K562 (cell line): ENCODE measurements at regions not wholly inside any gene's neighbourhood (a gene's known extent, or its start where the extent isn't known, plus 50 kb on each side); places are given as distances from the start of the nearest gene placed in this dataset.
"Not testable (repeated sequence)": the region's sequence is repeated elsewhere in the genome, so short reads cannot be mapped to it uniquely, and the experiment has no call there.

ENCODE experiments used
- ATAC-seq: fragments of 200-7000 bp; cut with Tn5 transposase; 3 replicates; pipeline ENCODE4 v1.9.1; 2020; ENCODE audit warnings: moderate library complexity
- BruUV-seq: library from RNA; stranded (reverse); fragments of 400-500 nt; replicated peaks from 2 replicates; lab custom pipeline; 2021; lab: Mats Ljungman, UMichigan
- CTCF ChIA-PET: fragments of 300-600 bp; formaldehyde crosslinking; extraction: SDS; loops from one replicate; lab custom pipeline; 2021; ENCODE audit warnings: low intra/inter-chr PET ratio; lab: Yijun Ruan, JAX
- POLR2A ChIA-PET: fragments of 300-600, 350-650 bp; sonication (Branson Sonifier 250); formaldehyde crosslinking; extraction: SDS; loops from one replicate; lab custom pipeline; 2021; ENCODE audit warnings: antibody characterized with exemption, inconsistent platforms; lab: Yijun Ruan, JAX
- DNase-seq, 4 experiments: peaks; one replicate each; pipeline versions ENCODE4 v3.0.0 to v3.0.0-alpha.2; 2011 to 2018; ENCODE audit warnings: low spot score in 3 of 4, mixed read lengths in 3 of 4; ENCODE audit errors: extremely low read depth in 1 of 4
- FAIRE-seq: peaks from 2 replicates; lab custom pipeline; 2011; peaks lifted over from hg19 to GRCh38; lab: Jason Lieb, UNC
- H2AFZ ChIP-seq: 2 replicates; pipeline ENCODE4 v1.6.0; 2011; ENCODE audit warnings: low read depth, low read length, control low read depth, inconsistent platforms
- H3K27ac ChIP-seq: fragments of 200-600 bp; 3 replicates; pipeline ENCODE4 v1.8.0; 2011; ENCODE audit warnings: low read depth, mild to moderate bottlenecking, control low read depth, inconsistent platforms, low read length, moderate library complexity, mixed read lengths; ENCODE audit errors: extremely low read depth
- H3K27me3 ChIP-seq, 2 experiments: fragments of 300-600 bp in 1 of 2; 2 replicates in 1 of 2; 3 replicates in 1 of 2; pipeline versions ENCODE4 v1.6.0 to v1.8.0; 2011; ENCODE audit warnings: inconsistent platforms in 2 of 2, low read length in 2 of 2, mild to moderate bottlenecking in 1 of 2, mixed read lengths in 1 of 2, moderate library complexity in 1 of 2; ENCODE audit not compliant: control insufficient read depth in 2 of 2, insufficient read depth in 2 of 2
- H3K36me3 ChIP-seq: fragments of 300-600 bp; 3 replicates; pipeline ENCODE4 v1.8.0; 2011; ENCODE audit warnings: mild to moderate bottlenecking, low read length, inconsistent platforms; ENCODE audit not compliant: control insufficient read depth, insufficient read depth
- H3K4me1 ChIP-seq, 2 experiments: fragments of 200-600 bp in 1 of 2; replicated peaks in 1 of 2; 2 replicates in 1 of 2; 3 replicates in 1 of 2; pipeline versions ENCODE4 v1.5.1 to v1.8.0; 2011; ENCODE audit warnings: inconsistent platforms in 2 of 2, low read length in 2 of 2, mild to moderate bottlenecking in 1 of 2, mixed read lengths in 1 of 2, moderate library complexity in 1 of 2; ENCODE audit not compliant: control insufficient read depth in 2 of 2, insufficient read depth in 2 of 2
- H3K4me2 ChIP-seq: 2 replicates; pipeline ENCODE4 v1.6.1; 2011; ENCODE audit warnings: low read length, control low read depth, inconsistent platforms, mixed read lengths; ENCODE audit not compliant: insufficient read depth
- H3K4me3 ChIP-seq: fragments of 200-600 bp; sonication (generic), shearing (Covaris generic); 2 replicates; pipeline ENCODE4 v1.5.1; 2016; ENCODE audit warnings: control low read depth, inconsistent platforms
- H3K79me2 ChIP-seq: fragments of 200-600 bp; 3 replicates; pipeline ENCODE4 v1.8.0; 2011; ENCODE audit warnings: low read length, inconsistent platforms; ENCODE audit not compliant: control insufficient read depth, insufficient read depth
- H3K9ac ChIP-seq, 2 experiments: 2 replicates each; pipeline versions ENCODE4 v1.6.0 to v1.6.1; 2011; ENCODE audit warnings: low read depth in 2 of 2, low read length in 2 of 2, control low read depth in 1 of 2, inconsistent platforms in 1 of 2, mild to moderate bottlenecking in 1 of 2, mixed read lengths in 1 of 2; ENCODE audit not compliant: insufficient read depth in 1 of 2
- H3K9me1 ChIP-seq: one replicate; pipeline ENCODE4 v1.6.0; 2011; ENCODE audit warnings: inconsistent platforms, mild to moderate bottlenecking, low read length, moderate library complexity; ENCODE audit not compliant: control insufficient read depth, insufficient read depth
- H3K9me3 ChIP-seq: replicated peaks from 2 replicates; pipeline ENCODE4 v1.5.1; 2011; ENCODE audit warnings: low read depth, low read length, inconsistent platforms; ENCODE audit not compliant: control insufficient read depth, insufficient read depth
- H4K20me1 ChIP-seq: replicated peaks from 2 replicates; pipeline ENCODE4 v1.6.1; 2011; ENCODE audit warnings: low read length, inconsistent platforms, mixed read lengths; ENCODE audit not compliant: control insufficient read depth, insufficient read depth
- SMARCB1 ChIP-seq: IDR thresholded peaks from 2 replicates; pipeline ENCODE4 v1.6.1; 2011; ENCODE audit warnings: improper control_type of control experiment, low read depth; ENCODE audit not compliant: insufficient read length
- TCFL5 ChIP-seq: fragments of 250-450 bp; sonication (Bioruptor Pico); conservative IDR thresholded peaks from 2 replicates; pipeline ENCODE4 v1.6.1; 2021; ENCODE audit warnings: mild to moderate bottlenecking, moderate library complexity, matching md5 sums
- U2AF1 ChIP-seq: fragments of 200-400 bp; formaldehyde crosslinking; optimal IDR thresholded peaks from 2 replicates; pipeline ENCODE3; 2017; ENCODE audit warnings: mild to moderate bottlenecking, low read depth, low read length, moderate library complexity
- WGBS: fragments of 100-300 bp; shearing (Covaris generic); methylation state at CpG from one replicate; pipeline ENCODE4 v1.1.6; 2016; ENCODE audit warnings: low coverage, mixed read lengths; ENCODE audit not compliant: insufficient coverage; ENCODE audit errors: missing lambda C conversion rate; 5-methylcytosine and 5-hydroxymethylcytosine counted together
- in situ Hi-C: fragments of 300-500 bp; cut with MboI; formaldehyde crosslinking; loops from 4 replicates; pipeline ENCODE4 v1.15.0; 2018; ENCODE audit warnings: inconsistent platforms, mixed read lengths
- intact Hi-C: fragments of 100-400 bp; cut with micrococcal nuclease; formaldehyde crosslinking; loops from 2 replicates; pipeline ENCODE4 v1.14.2; 2022
- TF ChIP-seq, protein P1 (sequence below): fragments of 150-350 bp; IDR thresholded peaks from 2 replicates; pipeline ENCODE4 v1.6.1; 2014; ENCODE audit warnings: low read depth, mild to moderate bottlenecking, low read length, borderline replicate concordance
- TF ChIP-seq, protein P2 (sequence below): fragments of 250-450 bp; sonication (Bioruptor Pico); IDR thresholded peaks from 2 replicates; pipeline ENCODE4 v1.5.0; 2021

DNA sequence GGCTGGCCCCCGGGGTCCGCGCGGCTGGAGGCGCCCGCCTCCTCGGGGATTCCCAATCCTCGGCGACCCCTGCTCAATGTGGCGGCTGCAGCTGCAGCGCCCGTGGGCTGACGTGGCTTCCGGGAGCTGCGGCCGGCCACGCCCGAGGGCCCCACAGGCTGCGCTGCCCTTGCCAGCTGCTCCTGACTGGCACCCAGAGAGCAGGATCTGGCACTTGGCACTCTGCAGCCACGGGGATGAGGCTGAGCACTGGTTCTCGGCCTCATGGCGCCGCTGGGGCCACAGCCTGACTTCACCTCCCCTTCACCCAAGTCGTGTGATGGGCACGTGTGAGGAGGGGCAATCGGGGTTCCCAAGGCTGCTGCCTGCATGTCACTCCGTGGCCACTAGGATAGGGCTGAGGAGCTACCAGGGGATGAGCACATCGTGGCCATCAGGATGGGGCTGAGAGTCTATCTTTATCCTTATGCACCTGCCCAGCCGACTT, 267.8 kb upstream of the FRG2C start (continued):
- TF ChIP-seq, protein P1, sequence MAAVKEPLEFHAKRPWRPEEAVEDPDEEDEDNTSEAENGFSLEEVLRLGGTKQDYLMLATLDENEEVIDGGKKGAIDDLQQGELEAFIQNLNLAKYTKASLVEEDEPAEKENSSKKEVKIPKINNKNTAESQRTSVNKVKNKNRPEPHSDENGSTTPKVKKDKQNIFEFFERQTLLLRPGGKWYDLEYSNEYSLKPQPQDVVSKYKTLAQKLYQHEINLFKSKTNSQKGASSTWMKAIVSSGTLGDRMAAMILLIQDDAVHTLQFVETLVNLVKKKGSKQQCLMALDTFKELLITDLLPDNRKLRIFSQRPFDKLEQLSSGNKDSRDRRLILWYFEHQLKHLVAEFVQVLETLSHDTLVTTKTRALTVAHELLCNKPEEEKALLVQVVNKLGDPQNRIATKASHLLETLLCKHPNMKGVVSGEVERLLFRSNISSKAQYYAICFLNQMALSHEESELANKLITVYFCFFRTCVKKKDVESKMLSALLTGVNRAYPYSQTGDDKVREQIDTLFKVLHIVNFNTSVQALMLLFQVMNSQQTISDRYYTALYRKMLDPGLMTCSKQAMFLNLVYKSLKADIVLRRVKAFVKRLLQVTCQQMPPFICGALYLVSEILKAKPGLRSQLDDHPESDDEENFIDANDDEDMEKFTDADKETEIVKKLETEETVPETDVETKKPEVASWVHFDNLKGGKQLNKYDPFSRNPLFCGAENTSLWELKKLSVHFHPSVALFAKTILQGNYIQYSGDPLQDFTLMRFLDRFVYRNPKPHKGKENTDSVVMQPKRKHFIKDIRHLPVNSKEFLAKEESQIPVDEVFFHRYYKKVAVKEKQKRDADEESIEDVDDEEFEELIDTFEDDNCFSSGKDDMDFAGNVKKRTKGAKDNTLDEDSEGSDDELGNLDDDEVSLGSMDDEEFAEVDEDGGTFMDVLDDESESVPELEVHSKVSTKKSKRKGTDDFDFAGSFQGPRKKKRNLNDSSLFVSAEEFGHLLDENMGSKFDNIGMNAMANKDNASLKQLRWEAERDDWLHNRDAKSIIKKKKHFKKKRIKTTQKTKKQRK: no peak
- no peak for TF ChIP-seq TCFL5 (CRISPR knock-in tag)
- no peak for TF ChIP-seq U2AF1
- no peak for TF ChIP-seq SMARCB1
- TF ChIP-seq, protein P2, sequence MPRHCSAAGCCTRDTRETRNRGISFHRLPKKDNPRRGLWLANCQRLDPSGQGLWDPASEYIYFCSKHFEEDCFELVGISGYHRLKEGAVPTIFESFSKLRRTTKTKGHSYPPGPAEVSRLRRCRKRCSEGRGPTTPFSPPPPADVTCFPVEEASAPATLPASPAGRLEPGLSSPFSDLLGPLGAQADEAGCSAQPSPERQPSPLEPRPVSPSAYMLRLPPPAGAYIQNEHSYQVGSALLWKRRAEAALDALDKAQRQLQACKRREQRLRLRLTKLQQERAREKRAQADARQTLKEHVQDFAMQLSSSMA (CRISPR knock-in tag): no peak

DNA sequence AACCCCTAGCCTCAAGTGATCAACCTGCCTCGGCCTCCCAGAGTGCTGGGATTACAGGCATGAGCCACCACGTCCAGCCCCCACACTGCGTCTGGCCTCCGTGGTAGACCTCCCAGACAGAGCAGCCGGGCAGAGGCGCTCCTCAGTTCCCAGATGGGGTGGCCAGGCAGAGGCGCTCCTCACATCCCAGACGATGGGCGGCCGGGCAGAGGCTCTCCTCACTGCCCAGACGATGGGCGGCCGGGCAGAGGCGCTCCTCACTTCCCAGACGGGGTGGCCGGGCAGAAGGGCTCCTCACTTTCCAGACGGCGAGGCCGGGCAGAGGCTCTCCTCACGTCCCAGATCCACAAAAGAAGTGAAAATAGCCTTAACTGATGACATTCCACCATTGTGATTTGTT, 266.6 kb upstream of the FRG2C start:
- H3K9me1 ChIP-seq, DNase-seq, H3K27ac ChIP-seq, H3K79me2 ChIP-seq, H4K20me1 ChIP-seq, H2AFZ ChIP-seq, POLR2A ChIA-PET, H3K4me3 ChIP-seq, BruUV-seq, H3K9ac ChIP-seq, intact Hi-C loops, H3K4me1 ChIP-seq, ATAC-seq, FAIRE-seq, H3K4me2 ChIP-seq, H3K27me3 ChIP-seq, CTCF ChIA-PET, H3K36me3 ChIP-seq, in situ Hi-C loops, H3K9me3 ChIP-seq: not testable (repeated sequence)
- 20% methylated on average over 4 of the region's 20 CpGs for WGBS
